Mesodermal cell (in vitro differentiated cells): ENCODE measurements at regions not wholly inside any gene's neighbourhood (a gene's known extent, or its start where the extent isn't known, plus 50 kb on each side); places are given as distances from the start of the nearest gene placed in this dataset.
"Not testable (repeated sequence)": the region's sequence is repeated elsewhere in the genome, so short reads cannot be mapped to it uniquely, and the experiment has no call there.

ENCODE experiments used
- H3K27ac ChIP-seq: 2 replicates; pipeline ENCODE4 v1.7.0; 2013; ENCODE audit warnings: mild to moderate bottlenecking, low read depth, low read length, moderate library complexity; ENCODE audit not compliant: severe bottlenecking
- H3K36me3 ChIP-seq: 2 replicates; pipeline ENCODE4 v1.7.1; 2013; ENCODE audit warnings: mild to moderate bottlenecking, low read length, moderate library complexity; ENCODE audit not compliant: control insufficient read depth, insufficient read depth
- H3K4me1 ChIP-seq: one replicate; pipeline ENCODE4 v1.7.1; 2013; ENCODE audit warnings: mild to moderate bottlenecking, low read length; ENCODE audit not compliant: insufficient read depth, control insufficient read depth, poor library complexity, severe bottlenecking
- H3K4me3 ChIP-seq: 2 replicates; pipeline ENCODE4 v1.7.0; 2013; ENCODE audit warnings: low read length, control low read depth, mild to moderate bottlenecking; ENCODE audit not compliant: insufficient read depth, poor library complexity, severe bottlenecking; ENCODE audit errors: extremely low read depth
- H3K9me3 ChIP-seq: 2 replicates; pipeline ENCODE4 v1.7.1; 2013; ENCODE audit warnings: mild to moderate bottlenecking, low read length, moderate library complexity; ENCODE audit not compliant: control insufficient read depth
- WGBS, 2 experiments: methylation state at CpG; one replicate each; pipeline ENCODE4 v1.1.5; 2013; ENCODE audit warnings: missing lambda C conversion rate in 2 of 2; ENCODE audit not compliant: insufficient coverage in 2 of 2; 5-methylcytosine and 5-hydroxymethylcytosine counted together

GRCh38 chr2:208982831-208983230 lies 441.0 kb upstream of the MAP2 start:
- peaks cover 4% of the 10 kb centered on the region for H3K4me1 ChIP-seq
- H3K36me3 ChIP-seq, result no peaks in the 10 kb centered on the region
- WGBS, 2 experiments, result 80 to 100% methylated on average over 2 of the region's 3 CpGs

GRCh38 chr2:208983486-208983885 lies 440.4 kb upstream of the MAP2 start:
- WGBS, 2 experiments, result no CpG with 5 or more reads among the region's 3 CpGs
- no peak overlapping the region for H3K27ac ChIP-seq

More at GRCh38 chr2:208982831-208983230, 441.0 kb upstream of the MAP2 start:
- Histone ChIP-seq H3K27ac (no peak overlapping the region), H3K9me3 (no peaks in the 10 kb centered on the region), H3K4me3 (no peak overlapping the region)

GRCh38 chr2:208984376-208985090 lies 439.3 kb upstream of the MAP2 start:
- 75 to 88% methylated on average over 2 to 4 of the region's 6 CpGs for WGBS, 2 experiments
- H3K36me3 ChIP-seq, result no peaks in the 10 kb centered on the region
- no peak overlapping the region for H3K27ac ChIP-seq
- H3K9me3 ChIP-seq, result no peaks in the 10 kb centered on the region
- H3K4me1 ChIP-seq, result peaks cover 4% of the 10 kb centered on the region
- no peak overlapping the region for H3K4me3 ChIP-seq

More at GRCh38 chr2:208983486-208983885, 440.4 kb upstream of the MAP2 start:
- Histone ChIP-seq H3K36me3 (no peaks in the 10 kb centered on the region), H3K4me1 (peaks cover 4% of the 10 kb centered on the region), H3K4me3 (no peak overlapping the region), H3K9me3 (no peaks in the 10 kb centered on the region)

- WGBS, 2 experiments, result 83 to 90% methylated on average over 3 of the region's 5 CpGs
- Histone ChIP-seq H3K4me1 (peaks cover 4% of the 10 kb centered on the region), H3K36me3 (no peaks in the 10 kb centered on the region), H3K4me3 (no peak overlapping the region), H3K9me3 (no peaks in the 10 kb centered on the region), H3K27ac (no peak overlapping the region)
Measured at GRCh38 chr2:208985644-208986043, 438.2 kb upstream of the MAP2 start.

- Histone ChIP-seq H3K4me3 (no peak overlapping the region), H3K27ac (no peak overlapping the region), H3K36me3 (no peaks in the 10 kb centered on the region), H3K9me3 (no peaks in the 10 kb centered on the region), H3K4me1 (no peaks in the 10 kb centered on the region)
- 91 to 100% methylated on average over 3 of the region's 3 CpGs for WGBS, 2 experiments
Measured at GRCh38 chr2:208990716-208991115, 433.1 kb upstream of the MAP2 start.

- WGBS, 2 experiments, result 84% methylated on average over 2 of the region's 2 CpGs; no CpG with 5 or more reads in 1 of the 2 experiments
- Histone ChIP-seq H3K36me3 (no peaks in the 10 kb centered on the region), H3K9me3 (no peaks in the 10 kb centered on the region), H3K4me3 (no peak overlapping the region), H3K27ac (no peak overlapping the region), H3K4me1 (no peaks in the 10 kb centered on the region)
Measured at GRCh38 chr2:208999911-209000310, 423.9 kb upstream of the MAP2 start.

GRCh38 chr2:209002054-209002453 lies 421.8 kb upstream of the MAP2 start:
- no CpG with 5 or more reads among the region's 1 CpG for WGBS, 2 experiments
- no peak overlapping the region for H3K27ac ChIP-seq
- H3K36me3 ChIP-seq, result no peaks in the 10 kb centered on the region
- no peaks in the 10 kb centered on the region for H3K4me1 ChIP-seq
- no peak overlapping the region for H3K4me3 ChIP-seq
- H3K9me3 ChIP-seq, result no peaks in the 10 kb centered on the region

GRCh38 chr2:209005371-209005770 lies 418.5 kb upstream of the MAP2 start:
- 88% methylated on average over 1 of the region's 1 CpG; no CpG with 5 or more reads in 1 of the 2 experiments for WGBS, 2 experiments
- no peak overlapping the region for H3K27ac ChIP-seq
- no peak overlapping the region for H3K4me3 ChIP-seq
- no peaks in the 10 kb centered on the region for H3K9me3 ChIP-seq
- no peaks in the 10 kb centered on the region for H3K36me3 ChIP-seq
- H3K4me1 ChIP-seq, result no peaks in the 10 kb centered on the region

- 80 to 100% methylated on average over 1 of the region's 2 CpGs for WGBS, 2 experiments
- no peaks in the 10 kb centered on the region for H3K9me3 ChIP-seq
- no peaks in the 10 kb centered on the region for H3K36me3 ChIP-seq
- no peaks in the 10 kb centered on the region for H3K4me1 ChIP-seq
- H3K27ac ChIP-seq, result no peak overlapping the region
- no peak overlapping the region for H3K4me3 ChIP-seq
Measured at GRCh38 chr2:209008636-209009287, 415.1 kb upstream of the MAP2 start.

- not testable (repeated sequence) for H3K27ac ChIP-seq, H3K4me1 ChIP-seq, H3K36me3 ChIP-seq, H3K9me3 ChIP-seq, H3K4me3 ChIP-seq
- WGBS, 2 experiments, result 79 to 92% methylated on average over 4 to 5 of the region's 6 CpGs
Measured at GRCh38 chr2:209018633-209019032, 405.2 kb upstream of the MAP2 start.

- Histone ChIP-seq H3K4me3 (no peak overlapping the region), H3K36me3 (no peaks in the 10 kb centered on the region), H3K27ac (no peak overlapping the region), H3K4me1 (no peaks in the 10 kb centered on the region), H3K9me3 (no peaks in the 10 kb centered on the region)
- whole genome bisulfite sequencing, 2 experiments, result 92 to 100% methylated on average over 1 of the region's 1 CpG
Measured at GRCh38 chr2:209029249-209029648, 394.6 kb upstream of the MAP2 start.
